Mucosa of stomach (tissue), 1 donor: ENCODE measurements at regions not wholly inside any gene's neighbourhood (a gene's known extent, or its start where the extent isn't known, plus 50 kb on each side); places are given as distances from the start of the nearest gene placed in this dataset.
"Not testable (repeated sequence)": the region's sequence is repeated elsewhere in the genome, so short reads cannot be mapped to it uniquely, and the experiment has no call there.

ENCODE experiments used
- H3K27me3 ChIP-seq: one replicate; pipeline ENCODE4 v1.7.0; 2013; ENCODE audit warnings: mild to moderate bottlenecking, low read length; ENCODE audit not compliant: control insufficient read depth, insufficient read depth
- H3K36me3 ChIP-seq: one replicate; pipeline ENCODE4 v1.7.0; 2013; ENCODE audit warnings: low read length; ENCODE audit not compliant: control insufficient read depth, insufficient read depth
- H3K4me1 ChIP-seq: one replicate; pipeline ENCODE4 v1.7.0; 2013; ENCODE audit warnings: mild to moderate bottlenecking, low read length; ENCODE audit not compliant: control insufficient read depth, insufficient read depth
- H3K4me3 ChIP-seq: one replicate; pipeline ENCODE4 v1.7.0; 2013; ENCODE audit warnings: low read length
- H3K9ac ChIP-seq: one replicate; pipeline ENCODE4 v1.7.0; 2013; ENCODE audit warnings: mild to moderate bottlenecking, low read length, moderate library complexity
- H3K9me3 ChIP-seq: one replicate; pipeline ENCODE4 v1.7.0; 2013; ENCODE audit warnings: mild to moderate bottlenecking, low read length, moderate library complexity; ENCODE audit not compliant: control insufficient read depth
- donor health status: Pancreatic carcinoma.

GRCh38 chr6:22754061-22754460, 184.7 kb downstream of the HDGFL1 start:
- Histone ChIP-seq H3K9ac (no peak overlapping the region), H3K4me3 (no peak overlapping the region), H3K27me3 (no peaks in the 10 kb centered on the region), H3K9me3 (no peaks in the 10 kb centered on the region), H3K36me3 (no peaks in the 10 kb centered on the region), H3K4me1 (no peaks in the 10 kb centered on the region)

GRCh38 chr6:22755605-22756004, 186.2 kb downstream of the HDGFL1 start:
- H3K27me3 ChIP-seq = no peaks in the 10 kb centered on the region
- no peak overlapping the region for H3K9ac ChIP-seq
- H3K9me3 ChIP-seq = no peaks in the 10 kb centered on the region
- H3K4me1 ChIP-seq = no peaks in the 10 kb centered on the region
- H3K36me3 ChIP-seq = no peaks in the 10 kb centered on the region
- no peak overlapping the region for H3K4me3 ChIP-seq

- Histone ChIP-seq H3K9ac (no peak overlapping the region), H3K27me3 (no peaks in the 10 kb centered on the region), H3K4me1 (no peaks in the 10 kb centered on the region), H3K36me3 (no peaks in the 10 kb centered on the region), H3K4me3 (no peak overlapping the region), H3K9me3 (no peaks in the 10 kb centered on the region)
Measured at GRCh38 chr6:22756365-22756764, 187.0 kb downstream of the HDGFL1 start.

- H3K36me3 ChIP-seq = no peaks in the 10 kb centered on the region
- no peak overlapping the region for H3K4me3 ChIP-seq
- no peaks in the 10 kb centered on the region for H3K27me3 ChIP-seq
- no peaks in the 10 kb centered on the region for H3K9me3 ChIP-seq
- no peak overlapping the region for H3K9ac ChIP-seq
- H3K4me1 ChIP-seq = no peaks in the 10 kb centered on the region
Measured at GRCh38 chr6:22764496-22764895, 195.1 kb downstream of the HDGFL1 start.

GRCh38 chr6:22765015-22765414, 195.6 kb downstream of the HDGFL1 start:
- no peaks in the 10 kb centered on the region for H3K27me3 ChIP-seq
- H3K9ac ChIP-seq = no peak overlapping the region
- H3K4me1 ChIP-seq = no peaks in the 10 kb centered on the region
- H3K36me3 ChIP-seq = no peaks in the 10 kb centered on the region
- no peaks in the 10 kb centered on the region for H3K9me3 ChIP-seq
- H3K4me3 ChIP-seq = no peak overlapping the region

GRCh38 chr6:22766979-22767378, 197.6 kb downstream of the HDGFL1 start:
- no peak overlapping the region for H3K4me3 ChIP-seq
- no peaks in the 10 kb centered on the region for H3K27me3 ChIP-seq
- H3K9ac ChIP-seq = no peak overlapping the region
- H3K4me1 ChIP-seq = no peaks in the 10 kb centered on the region
- no peaks in the 10 kb centered on the region for H3K9me3 ChIP-seq
- no peaks in the 10 kb centered on the region for H3K36me3 ChIP-seq

GRCh38 chr6:22770054-22770453, 200.7 kb downstream of the HDGFL1 start:
- H3K4me3 ChIP-seq = no peak overlapping the region
- H3K27me3 ChIP-seq = no peaks in the 10 kb centered on the region
- H3K9me3 ChIP-seq = no peaks in the 10 kb centered on the region
- no peaks in the 10 kb centered on the region for H3K36me3 ChIP-seq
- H3K4me1 ChIP-seq = no peaks in the 10 kb centered on the region
- no peak overlapping the region for H3K9ac ChIP-seq

- Histone ChIP-seq H3K4me3 (no peak overlapping the region), H3K4me1 (no peaks in the 10 kb centered on the region), H3K36me3 (no peaks in the 10 kb centered on the region), H3K9ac (no peak overlapping the region), H3K9me3 (no peaks in the 10 kb centered on the region), H3K27me3 (no peaks in the 10 kb centered on the region)
Measured at GRCh38 chr6:22774129-22774528, 204.8 kb downstream of the HDGFL1 start.

GRCh38 chr6:22778438-22778837, 209.1 kb downstream of the HDGFL1 start:
- not testable (repeated sequence) for H3K36me3 ChIP-seq, H3K27me3 ChIP-seq, H3K9ac ChIP-seq, H3K4me1 ChIP-seq, H3K4me3 ChIP-seq, H3K9me3 ChIP-seq

GRCh38 chr6:22779062-22779461, 209.7 kb downstream of the HDGFL1 start:
- H3K27me3 ChIP-seq = no peaks in the 10 kb centered on the region

GRCh38 chr6:22783931-22784330, 214.6 kb downstream of the HDGFL1 start:
- Histone ChIP-seq H3K4me3 (no peak overlapping the region), H3K9ac (no peak overlapping the region), H3K27me3 (no peaks in the 10 kb centered on the region), H3K4me1 (no peaks in the 10 kb centered on the region), H3K36me3 (no peaks in the 10 kb centered on the region), H3K9me3 (no peaks in the 10 kb centered on the region)

More at GRCh38 chr6:22779062-22779461, 209.7 kb downstream of the HDGFL1 start:
- H3K36me3 ChIP-seq = no peaks in the 10 kb centered on the region
- no peaks in the 10 kb centered on the region for H3K4me1 ChIP-seq
- H3K9me3 ChIP-seq = no peaks in the 10 kb centered on the region
- H3K9ac ChIP-seq = no peak overlapping the region
- H3K4me3 ChIP-seq = no peak overlapping the region

GRCh38 chr6:22784601-22785410, 215.4 kb downstream of the HDGFL1 start:
- no peaks in the 10 kb centered on the region for H3K9me3 ChIP-seq
- H3K27me3 ChIP-seq = no peaks in the 10 kb centered on the region
- no peaks in the 10 kb centered on the region for H3K4me1 ChIP-seq
- no peaks in the 10 kb centered on the region for H3K36me3 ChIP-seq
- no peak overlapping the region for H3K4me3 ChIP-seq
- no peak overlapping the region for H3K9ac ChIP-seq

- H3K4me1 ChIP-seq = no peaks in the 10 kb centered on the region
- no peaks in the 10 kb centered on the region for H3K36me3 ChIP-seq
- H3K4me3 ChIP-seq = no peak overlapping the region
- no peaks in the 10 kb centered on the region for H3K27me3 ChIP-seq
- H3K9ac ChIP-seq = no peak overlapping the region
- H3K9me3 ChIP-seq = no peaks in the 10 kb centered on the region
Measured at GRCh38 chr6:22788038-22788437, 218.7 kb downstream of the HDGFL1 start.
